H1 (cell line): ENCODE measurements at regions not wholly inside any gene's neighbourhood (a gene's known extent, or its start where the extent isn't known, plus 50 kb on each side); places are given as distances from the start of the nearest gene placed in this dataset.

Experiments
- CTCF ChIA-PET: fragments of 300-600 bp; sonication (Branson Sonifier 250); formaldehyde crosslinking; loops from one replicate; lab custom pipeline; 2021; ENCODE audit not compliant: partially characterized antibody; lab: Charles Lee
- POLR2A ChIA-PET: fragments of 300-600 bp; sonication (Branson Sonifier 250); formaldehyde crosslinking; loops from one replicate; lab custom pipeline; 2021; ENCODE audit warnings: inconsistent platforms; ENCODE audit not compliant: partially characterized antibody; lab: Charles Lee
- DNase-seq, 2 experiments: peaks; one replicate each; pipeline versions ENCODE4 v3.0.0 to v3.0.0-alpha.2; 2010 to 2022; ENCODE audit warnings: low spot score in 2 of 2, low read depth in 1 of 2, mixed read lengths in 1 of 2
- FAIRE-seq: peaks from 2 replicates; lab custom pipeline; 2011; peaks lifted over from hg19 to GRCh38; lab: Jason Lieb, UNC
- H2AFZ ChIP-seq: 2 replicates; pipeline ENCODE4 v1.8.1; 2012; ENCODE audit warnings: low read length, inconsistent platforms
- H2AK5ac ChIP-seq: 2 replicates; pipeline ENCODE4 v1.6.1; 2013; ENCODE audit warnings: low read depth, low read length
- H2BK120ac ChIP-seq: replicated peaks from 2 replicates; pipeline ENCODE3; 2013; ENCODE audit warnings: low read depth, low read length, inconsistent platforms
- H2BK12ac ChIP-seq: 2 replicates; pipeline ENCODE4 v1.6.1; 2013; ENCODE audit warnings: low read depth, low read length
- H2BK15ac ChIP-seq: 2 replicates; pipeline ENCODE4 v1.6.1; 2013; ENCODE audit warnings: low read length
- H2BK20ac ChIP-seq: 2 replicates; pipeline ENCODE4 v1.6.1; 2013; ENCODE audit warnings: low read length
- H2BK5ac ChIP-seq: 2 replicates; pipeline ENCODE4 v1.6.1; 2013; ENCODE audit warnings: low read depth, low read length
- H3K14ac ChIP-seq: 2 replicates; pipeline ENCODE4 v1.6.1; 2013; ENCODE audit warnings: inconsistent platforms; ENCODE audit not compliant: insufficient read length
- H3K18ac ChIP-seq: 2 replicates; pipeline ENCODE4 v1.6.1; 2013; ENCODE audit warnings: low read length; ENCODE audit errors: extremely low read depth
- H3K23ac ChIP-seq: 2 replicates; pipeline ENCODE4 v1.6.1; 2013; ENCODE audit warnings: inconsistent platforms; ENCODE audit not compliant: insufficient read length
- H3K23me2 ChIP-seq: 2 replicates; pipeline ENCODE4 v1.6.1; 2013; ENCODE audit warnings: low read depth, low read length
- H3K27ac ChIP-seq: 2 replicates; pipeline ENCODE4 v1.6.1; 2011; ENCODE audit warnings: low read depth, low read length, inconsistent platforms
- H3K27me3 ChIP-seq, 4 experiments: replicated peaks in 1 of 4; 1 replicate in 1 of 4; 2 replicates in 3 of 4; pipeline versions ENCODE4 v1.6.1 to v1.8.1; 2011 to 2013; ENCODE audit warnings: low read length in 3 of 4, mild to moderate bottlenecking in 3 of 4, inconsistent platforms in 2 of 4, mixed read lengths in 2 of 4, moderate library complexity in 1 of 4; ENCODE audit not compliant: control insufficient read depth in 3 of 4, insufficient read depth in 3 of 4; ENCODE audit errors: extremely low read depth in 1 of 4
- H3K36me3 ChIP-seq, 4 experiments: 2 replicates each; pipeline versions ENCODE4 v1.6.1 to v1.8.1; 2011 to 2013; ENCODE audit warnings: mild to moderate bottlenecking in 4 of 4, low read length in 3 of 4, moderate library complexity in 2 of 4, control low read depth in 1 of 4, inconsistent platforms in 1 of 4; ENCODE audit not compliant: insufficient read depth in 4 of 4, control insufficient read depth in 2 of 4
- H3K4ac ChIP-seq: replicated peaks from 2 replicates; pipeline ENCODE3; 2013; ENCODE audit warnings: low read length, low read depth, mixed read lengths, inconsistent platforms; ENCODE audit not compliant: insufficient read length
- H3K4me1 ChIP-seq, 4 experiments: replicated peaks in 1 of 4; 1 replicate in 1 of 4; 2 replicates in 3 of 4; pipeline versions ENCODE4 v1.6.1 to v1.8.1; 2011 to 2013; ENCODE audit warnings: low read length in 3 of 4, inconsistent platforms in 2 of 4, mixed read lengths in 1 of 4; ENCODE audit not compliant: insufficient read depth in 4 of 4, control insufficient read depth in 3 of 4
- H3K4me2 ChIP-seq, 2 experiments: 2 replicates each; pipeline versions ENCODE4 v1.6.1 to v1.8.1; 2011 to 2013; ENCODE audit warnings: low read depth in 2 of 2, low read length in 2 of 2, control low read depth in 1 of 2, inconsistent platforms in 1 of 2, mild to moderate bottlenecking in 1 of 2; ENCODE audit not compliant: insufficient read depth in 1 of 2
- H3K4me3 ChIP-seq, 4 experiments: fragments of 200-600, 300-600 bp in 1 of 4; sonication (generic), shearing (Covaris generic), sonication (Bioruptor Twin) in 1 of 4; 2 replicates each; pipeline versions ENCODE4 v1.5.1 to v1.8.1; 2011 to 2016; ENCODE audit warnings: low read length in 4 of 4, low read depth in 3 of 4, control low read depth in 2 of 4, inconsistent platforms in 2 of 4, mild to moderate bottlenecking in 2 of 4, mixed read lengths in 1 of 4, moderate library complexity in 1 of 4; ENCODE audit not compliant: insufficient read depth in 2 of 4; ENCODE audit errors: extremely low read depth in 1 of 4
- H3K56ac ChIP-seq: replicated peaks from 2 replicates; pipeline ENCODE3; 2013; ENCODE audit warnings: low read depth, mild to moderate bottlenecking, mixed read lengths, low read length, inconsistent platforms; ENCODE audit not compliant: insufficient read length
- H3K79me1 ChIP-seq: 2 replicates; pipeline ENCODE4 v1.6.1; 2013; ENCODE audit warnings: low read depth, low read length, control low read depth
- H3K79me2 ChIP-seq, 2 experiments: 2 replicates each; pipeline versions ENCODE4 v1.6.1 to v1.8.1; 2012 to 2013; ENCODE audit warnings: low read length in 2 of 2, mild to moderate bottlenecking in 2 of 2, inconsistent platforms in 1 of 2; ENCODE audit not compliant: insufficient read depth in 2 of 2, control insufficient read depth in 1 of 2
- H3K9ac ChIP-seq, 4 experiments: replicated peaks in 1 of 4; 1 replicate in 1 of 4; 2 replicates in 3 of 4; pipeline versions ENCODE4 v1.6.1 to v1.8.1; 2011 to 2013; ENCODE audit warnings: low read depth in 3 of 4, low read length in 3 of 4, control low read depth in 2 of 4, mild to moderate bottlenecking in 2 of 4, moderate library complexity in 2 of 4, inconsistent platforms in 1 of 4; ENCODE audit errors: extremely low read depth in 1 of 4
- H3K9me3 ChIP-seq, 2 experiments: 2 replicates each; pipeline versions ENCODE4 v1.6.1 to v1.8.1; 2012 to 2013; ENCODE audit warnings: mild to moderate bottlenecking in 2 of 2, moderate library complexity in 2 of 2, control low read depth in 1 of 2, inconsistent platforms in 1 of 2, low read depth in 1 of 2, low read length in 1 of 2, mixed read lengths in 1 of 2; ENCODE audit not compliant: insufficient read depth in 2 of 2
- H4K20me1 ChIP-seq, 2 experiments: replicated peaks in 1 of 2; 2 replicates each; pipeline versions ENCODE3 to v1.8.1; 2011 to 2013; ENCODE audit warnings: inconsistent platforms in 2 of 2, low read length in 2 of 2, mild to moderate bottlenecking in 1 of 2; ENCODE audit not compliant: insufficient read depth in 2 of 2, control insufficient read depth in 1 of 2
- H4K5ac ChIP-seq: 2 replicates; pipeline ENCODE4 v1.6.1; 2013; ENCODE audit warnings: low read length, low read depth, mixed read lengths, inconsistent platforms; ENCODE audit not compliant: insufficient read length
- H4K8ac ChIP-seq: 2 replicates; pipeline ENCODE4 v1.8.0; 2013; ENCODE audit warnings: mild to moderate bottlenecking, moderate library complexity, low read length, inconsistent platforms; ENCODE audit not compliant: insufficient read depth; ENCODE audit errors: extremely low read depth
- H4K91ac ChIP-seq: replicated peaks from 2 replicates; pipeline ENCODE3; 2013; ENCODE audit warnings: low read length, mixed read lengths, inconsistent platforms; ENCODE audit not compliant: insufficient read length
- ASH2L ChIP-seq: fragments of 200-600, 300-600 bp; sonication (generic); IDR thresholded peaks from one replicate; pipeline ENCODE4 v1.7.1; 2017; ENCODE audit warnings: low read length
- CREB1 ChIP-seq: IDR thresholded peaks from 2 replicates; pipeline ENCODE4 v1.6.1; 2012; ENCODE audit warnings: inconsistent platforms
- HDAC2 ChIP-seq, 2 experiments: fragments of 300-600 bp in 1 of 2; sonication (generic) in 1 of 2; IDR thresholded peaks; 2 replicates each; pipeline ENCODE4 v1.6.1; 2011 to 2012; ENCODE audit warnings: low read depth in 2 of 2, low read length in 2 of 2, mild to moderate bottlenecking in 2 of 2, moderate library complexity in 2 of 2, borderline replicate concordance in 1 of 2, inconsistent platforms in 1 of 2
- JUN ChIP-seq: IDR thresholded peaks from 2 replicates; pipeline ENCODE4 v1.6.1; 2011; ENCODE audit warnings: low read depth, mild to moderate bottlenecking, improper control_type of control experiment, low read length
- JUND ChIP-seq: IDR thresholded peaks from 2 replicates; pipeline ENCODE4 v1.6.1; 2011; ENCODE audit warnings: mild to moderate bottlenecking, improper control_type of control experiment, low read length
- NRF1 ChIP-seq: IDR thresholded peaks from 2 replicates; pipeline ENCODE4 v1.6.1; 2011; ENCODE audit warnings: mild to moderate bottlenecking, low read depth, low read length, improper control_type of control experiment
- RBBP5 ChIP-seq: IDR thresholded peaks from 2 replicates; pipeline ENCODE4 v1.7.1; 2012; ENCODE audit warnings: low read depth, mild to moderate bottlenecking, inconsistent platforms, low read length, moderate library complexity, borderline replicate concordance
- RNF2 ChIP-seq: fragments of 200-900, 300-1000 bp; sonication (generic); IDR thresholded peaks from 2 replicates; pipeline ENCODE4 v1.7.1; 2016; ENCODE audit warnings: borderline replicate concordance, low read depth, mild to moderate bottlenecking, antibody characterized with exemption, low read length; ENCODE audit not compliant: poor library complexity, severe bottlenecking; ENCODE audit errors: missing control alignments
- RXRA ChIP-seq: IDR thresholded peaks from 2 replicates; pipeline ENCODE4 v1.6.1; 2011; ENCODE audit warnings: low read depth, mild to moderate bottlenecking, low read length, moderate library complexity; ENCODE audit not compliant: insufficient read depth
- SRF ChIP-seq: IDR thresholded peaks from 2 replicates; pipeline ENCODE4 v1.6.1; 2011; ENCODE audit warnings: mild to moderate bottlenecking, low read depth, low read length, moderate library complexity
- TAF1 ChIP-seq: IDR thresholded peaks from 2 replicates; pipeline ENCODE4 v1.6.1; 2011; ENCODE audit warnings: mild to moderate bottlenecking, low read depth, low read length
- TCF12 ChIP-seq: IDR thresholded peaks from 2 replicates; pipeline ENCODE4 v1.6.1; 2011; ENCODE audit warnings: low read depth, mild to moderate bottlenecking, low read length
- WGBS, 2 experiments: shearing (Covaris generic) in 1 of 2; methylation state at CpG; one replicate each; pipeline versions ENCODE4 v1.1.6 to v1.1.7; 2013 to 2015; ENCODE audit warnings: low lambda C conversion rate in 2 of 2, mixed read lengths in 2 of 2, inconsistent platforms in 1 of 2, low coverage in 1 of 2, missing lambda C conversion rate in 1 of 2; ENCODE audit not compliant: insufficient replicate concordance in 2 of 2, insufficient coverage in 1 of 2, insufficient read length in 1 of 2; ENCODE audit errors: extremely low coverage in 1 of 2, missing lambda C conversion rate in 1 of 2; 5-methylcytosine and 5-hydroxymethylcytosine counted together
- TF ChIP-seq, protein P1 (sequence below), 3 experiments: IDR thresholded peaks; 1 replicate in 2 of 3; 2 replicates in 1 of 3; pipeline versions ENCODE4 v1.5.1 to v1.6.1; 2011; ENCODE audit warnings: low read length in 3 of 3, mild to moderate bottlenecking in 3 of 3, inconsistent platforms in 2 of 3, low read depth in 1 of 3, moderate library complexity in 1 of 3; ENCODE audit not compliant: insufficient read depth in 1 of 3; ENCODE audit errors: control extremely low read depth in 1 of 3

DNA sequence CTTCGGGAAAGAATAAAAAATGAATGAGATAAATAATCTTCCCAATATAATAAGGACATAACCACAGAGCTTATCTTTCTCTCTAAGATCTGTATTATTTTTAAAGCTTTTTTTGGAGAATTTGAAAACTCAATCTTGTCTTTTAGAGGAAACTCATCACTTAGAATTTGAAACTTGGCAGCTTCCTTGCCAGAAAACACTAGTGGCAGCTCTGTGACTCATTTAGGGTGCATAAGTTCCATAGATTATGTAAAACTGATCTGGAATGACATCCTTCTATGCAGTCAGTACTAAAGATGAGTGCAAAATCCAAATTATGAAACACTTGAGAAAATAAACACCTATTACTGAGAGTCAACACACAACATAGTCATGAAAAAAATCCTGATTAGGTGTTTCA is 848.0 kb downstream of the DACH1 start:
- H2AFZ ChIP-seq: no peak overlapping the region
- H2BK12ac ChIP-seq: no peak overlapping the region
- no peak overlapping the region for H3K56ac ChIP-seq
- no peak overlapping the region for H3K27ac ChIP-seq
- H3K4me2 ChIP-seq: no peak overlapping the region
- no peak for DNase-seq
- no peak overlapping the region for H3K18ac ChIP-seq
- H3K4me3 ChIP-seq: no peak overlapping the region
- no peaks in the 10 kb centered on the region for H3K23me2 ChIP-seq
- no peak overlapping the region for H2BK120ac ChIP-seq
- H3K23ac ChIP-seq: no peak overlapping the region
- H4K5ac ChIP-seq: no peak overlapping the region
- ChIA-PET POLR2A (no interaction called here), CTCF (interaction anchor here (0.7 to 1.5 kb wide), 5 partner anchors 10 to 60 kb away, joined by 3 to 5 read pairs (median 4); no protein-coding TSS in a partner anchor)
- FAIRE-seq: no peak
- H3K9me3 ChIP-seq: no peaks in the 10 kb centered on the region
- H4K8ac ChIP-seq: no peak overlapping the region
- H3K79me2 ChIP-seq: no peaks in the 10 kb centered on the region
- H3K4me1 ChIP-seq: no peaks in the 10 kb centered on the region
- H3K14ac ChIP-seq: no peak overlapping the region
- no peak overlapping the region for H4K91ac ChIP-seq
- H4K20me1 ChIP-seq: no peaks in the 10 kb centered on the region
- WGBS, 2 experiments: 86% methylated on average over 1 of the region's 1 CpG; no CpG with 5 or more reads in 1 of the 2 experiments
- no peak overlapping the region for H3K4ac ChIP-seq
- no peaks in the 10 kb centered on the region for H3K79me1 ChIP-seq
- H2BK5ac ChIP-seq: no peak overlapping the region
- no peak overlapping the region for H3K9ac ChIP-seq
- H2AK5ac ChIP-seq: no peak overlapping the region
- H3K36me3 ChIP-seq: no peaks in the 10 kb centered on the region
- H2BK15ac ChIP-seq: no peak overlapping the region
- no peaks in the 10 kb centered on the region for H3K27me3 ChIP-seq
- H2BK20ac ChIP-seq: no peak overlapping the region
- TF ChIP-seq JUND (no peak), HDAC2 (IDR thresholded peaks at IDR 0.05; ENCODE audit: borderline replicate concordance in 1 of 2, low read depth in 2 of 2, low read length in 2 of 2) (no peak), RNF2 (no peak), NRF1 (no peak), SRF (no peak), ASH2L (no peak), CREB1 (no peak), RXRA (no peak), RBBP5 (no peak), TAF1 (no peak), TCF12 (no peak), JUN (no peak)
- TF ChIP-seq, protein P1, sequence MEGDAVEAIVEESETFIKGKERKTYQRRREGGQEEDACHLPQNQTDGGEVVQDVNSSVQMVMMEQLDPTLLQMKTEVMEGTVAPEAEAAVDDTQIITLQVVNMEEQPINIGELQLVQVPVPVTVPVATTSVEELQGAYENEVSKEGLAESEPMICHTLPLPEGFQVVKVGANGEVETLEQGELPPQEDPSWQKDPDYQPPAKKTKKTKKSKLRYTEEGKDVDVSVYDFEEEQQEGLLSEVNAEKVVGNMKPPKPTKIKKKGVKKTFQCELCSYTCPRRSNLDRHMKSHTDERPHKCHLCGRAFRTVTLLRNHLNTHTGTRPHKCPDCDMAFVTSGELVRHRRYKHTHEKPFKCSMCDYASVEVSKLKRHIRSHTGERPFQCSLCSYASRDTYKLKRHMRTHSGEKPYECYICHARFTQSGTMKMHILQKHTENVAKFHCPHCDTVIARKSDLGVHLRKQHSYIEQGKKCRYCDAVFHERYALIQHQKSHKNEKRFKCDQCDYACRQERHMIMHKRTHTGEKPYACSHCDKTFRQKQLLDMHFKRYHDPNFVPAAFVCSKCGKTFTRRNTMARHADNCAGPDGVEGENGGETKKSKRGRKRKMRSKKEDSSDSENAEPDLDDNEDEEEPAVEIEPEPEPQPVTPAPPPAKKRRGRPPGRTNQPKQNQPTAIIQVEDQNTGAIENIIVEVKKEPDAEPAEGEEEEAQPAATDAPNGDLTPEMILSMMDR (IDR thresholded peaks at IDR 0.05; ENCODE audit: control extremely low read depth in 1 of 3, insufficient read depth in 1 of 3, low read depth in 1 of 3, low read length in 3 of 3): no peak
